ENCODE measurements at regions not wholly inside any gene's neighbourhood (a gene's known extent, or its start where the extent isn't known, plus 50 kb on each side); places are given as distances from the start of the nearest gene placed in this dataset.

DNA sequence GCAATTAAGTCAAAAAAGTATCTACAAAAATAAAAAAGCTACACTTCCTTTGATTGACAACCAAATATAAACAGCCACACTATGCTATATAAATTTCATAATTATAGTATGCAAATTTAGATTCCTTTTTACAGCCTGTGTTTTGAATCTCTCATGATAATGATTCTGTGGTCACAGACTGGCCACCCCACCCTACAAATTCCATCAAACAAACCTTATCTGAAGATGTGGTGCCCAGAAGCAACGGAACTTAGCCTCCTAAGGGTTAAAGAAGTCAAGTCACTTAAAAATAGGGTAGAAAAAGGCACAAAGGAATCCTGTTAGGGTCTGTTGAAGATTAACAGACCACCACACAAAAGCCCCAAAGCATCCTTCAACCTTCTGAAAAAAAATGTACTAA, 351.8 kb downstream of the INHBA start:
- DNase-seq (ENCODE audit: low spot score in 2 of 2) = no peak
- Histone ChIP-seq H3K9me3 (no peaks in the 10 kb centered on the region), H3K4me1 (no peaks in the 10 kb centered on the region), H3K27me3 (no peaks in the 10 kb centered on the region), H3K36me3 (no peaks in the 10 kb centered on the region), H3K4me3 (no peak overlapping the region), H3K27ac (no peak overlapping the region)
- TF ChIP-seq POLR2A (IDR thresholded peaks at IDR 0.05) (no peak), POLR2AphosphoS5 (IDR thresholded peaks at IDR 0.05) (no peak), CTCF (IDR thresholded peaks at IDR 0.05) (no peak), EP300 (IDR thresholded peaks at IDR 0.05) (no peak)
- 76% methylated on average over 1 of the region's 1 CpG for WGBS

GRCh38 chr7:41346878-41347277, 356.0 kb downstream of the INHBA start:
- DNase-seq (ENCODE audit: low spot score in 2 of 2) = no peak
- H3K27me3 ChIP-seq = no peaks in the 10 kb centered on the region
- no peak overlapping the region for H3K4me3 ChIP-seq
- no peak overlapping the region for H3K27ac ChIP-seq
- H3K36me3 ChIP-seq = no peaks in the 10 kb centered on the region
- no peaks in the 10 kb centered on the region for H3K9me3 ChIP-seq
- no peaks in the 10 kb centered on the region for H3K4me1 ChIP-seq
- TF ChIP-seq EP300 (IDR thresholded peaks at IDR 0.05) (no peak), CTCF (IDR thresholded peaks at IDR 0.05) (no peak), POLR2A (IDR thresholded peaks at IDR 0.05) (no peak), POLR2AphosphoS5 (IDR thresholded peaks at IDR 0.05) (no peak)
- 90% methylated on average over 5 of the region's 5 CpGs for WGBS

- Histone ChIP-seq H3K4me1 (no peaks in the 10 kb centered on the region), H3K36me3 (no peaks in the 10 kb centered on the region), H3K4me3 (no peak overlapping the region), H3K9me3 (no peaks in the 10 kb centered on the region), H3K27ac (no peak overlapping the region), H3K27me3 (no peaks in the 10 kb centered on the region)
- TF ChIP-seq EP300 (IDR thresholded peaks at IDR 0.05) (no peak), CTCF (IDR thresholded peaks at IDR 0.05) (no peak), POLR2AphosphoS5 (IDR thresholded peaks at IDR 0.05) (no peak), POLR2A (IDR thresholded peaks at IDR 0.05) (no peak)
- WGBS = 88% methylated on average over 8 of the region's 8 CpGs
- DNase-seq (ENCODE audit: low spot score in 2 of 2) = no peak
Measured at GRCh38 chr7:41339913-41340676, 362.8 kb downstream of the INHBA start.

DNA sequence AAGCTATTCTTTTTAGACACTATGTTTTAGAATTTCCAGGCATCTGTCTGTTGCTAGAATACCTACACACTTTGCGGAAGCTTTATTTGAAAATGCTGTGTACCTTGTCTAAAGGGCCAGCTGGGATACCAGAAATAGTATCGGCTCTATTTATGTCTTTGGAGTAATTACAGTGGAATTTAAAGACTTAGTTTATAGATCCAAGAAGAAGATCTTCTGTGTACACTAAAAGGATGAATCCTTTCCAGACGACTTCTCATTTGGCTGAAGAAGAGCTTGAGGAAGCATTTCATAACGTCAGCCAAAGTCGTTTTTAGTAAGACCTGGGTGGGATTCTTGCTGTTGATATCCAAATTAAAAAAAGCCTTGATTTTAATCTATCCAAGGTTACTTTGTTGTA, 365.9 kb downstream of the INHBA start:
- WGBS = 38% methylated on average over 5 of the region's 5 CpGs
- no peak overlapping the region for H3K27ac ChIP-seq
- H3K27me3 ChIP-seq = no peaks in the 10 kb centered on the region
- no peak for DNase-seq (ENCODE audit: low spot score in 2 of 2)
- H3K9me3 ChIP-seq = no peaks in the 10 kb centered on the region
- H3K36me3 ChIP-seq = no peaks in the 10 kb centered on the region
- H3K4me1 ChIP-seq = no peaks in the 10 kb centered on the region
- no peak overlapping the region for H3K4me3 ChIP-seq
- no peak for TF ChIP-seq POLR2AphosphoS5 (IDR thresholded peaks at IDR 0.05)
- no peak for TF ChIP-seq POLR2A (IDR thresholded peaks at IDR 0.05)
- no peak for TF ChIP-seq EP300 (IDR thresholded peaks at IDR 0.05)
- no peak for TF ChIP-seq CTCF (IDR thresholded peaks at IDR 0.05)

DNA sequence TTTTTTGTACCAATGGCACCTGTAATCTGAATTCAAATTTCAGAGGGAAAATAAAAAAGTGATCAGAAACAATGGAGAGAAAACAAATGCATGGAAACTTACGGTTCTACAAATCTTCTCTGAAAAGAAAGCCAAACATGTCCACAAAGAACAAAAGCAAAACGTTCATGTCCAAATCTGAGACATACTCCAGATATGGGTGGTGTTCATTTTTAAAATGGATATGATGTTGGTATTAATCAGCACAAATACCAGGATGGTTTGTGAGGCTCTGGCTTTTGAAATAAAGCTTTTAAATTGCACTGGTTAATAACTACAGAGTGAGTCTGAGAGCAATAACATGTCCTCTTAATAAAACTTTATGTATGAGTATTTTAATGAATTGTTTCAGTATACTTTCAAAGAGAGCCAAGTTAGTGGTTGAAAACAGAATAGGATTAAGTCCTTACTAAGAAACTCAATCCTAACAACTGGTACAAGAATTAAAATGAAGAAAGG, 366.4 kb downstream of the INHBA start:
- Histone ChIP-seq H3K27ac (no peak overlapping the region), H3K27me3 (no peaks in the 10 kb centered on the region), H3K4me1 (no peaks in the 10 kb centered on the region), H3K36me3 (no peaks in the 10 kb centered on the region), H3K4me3 (no peak overlapping the region), H3K9me3 (no peaks in the 10 kb centered on the region)
- TF ChIP-seq EP300 (IDR thresholded peaks at IDR 0.05) = no peak
- 71% methylated on average over 2 of the region's 2 CpGs for WGBS
- DNase-seq (ENCODE audit: low spot score in 2 of 2) = no peak

Measured in suprapubic skin (tissue), 4 donors.